ENCODE measurements at regions not wholly inside any gene's neighbourhood (a gene's known extent, or its start where the extent isn't known, plus 50 kb on each side); places are given as distances from the start of the nearest gene placed in this dataset.
"Not testable (repeated sequence)": the region's sequence is repeated elsewhere in the genome, so short reads cannot be mapped to it uniquely, and the experiment has no call there.

DNA sequence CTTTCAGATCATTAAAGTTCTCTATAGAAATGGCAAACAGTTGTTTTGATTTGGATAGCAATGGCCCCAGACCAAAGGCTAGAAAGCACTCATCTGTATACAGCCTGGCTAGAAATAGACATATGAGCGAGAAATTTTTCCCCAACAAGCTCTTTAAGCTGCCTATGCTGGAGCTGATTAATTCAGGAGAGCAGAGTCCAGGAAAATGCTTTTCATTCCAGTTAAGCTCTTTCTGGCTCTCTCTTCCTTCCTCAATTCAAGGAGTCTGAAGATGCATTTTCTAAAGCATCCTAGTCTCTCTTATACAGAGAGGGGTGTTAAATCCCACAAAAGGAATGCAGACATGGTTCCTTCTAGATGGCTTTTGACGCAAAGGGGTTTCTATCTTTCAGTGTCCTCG lies 141.7 kb upstream of the RAI2 start:
- no peak for DNase-seq

DNA sequence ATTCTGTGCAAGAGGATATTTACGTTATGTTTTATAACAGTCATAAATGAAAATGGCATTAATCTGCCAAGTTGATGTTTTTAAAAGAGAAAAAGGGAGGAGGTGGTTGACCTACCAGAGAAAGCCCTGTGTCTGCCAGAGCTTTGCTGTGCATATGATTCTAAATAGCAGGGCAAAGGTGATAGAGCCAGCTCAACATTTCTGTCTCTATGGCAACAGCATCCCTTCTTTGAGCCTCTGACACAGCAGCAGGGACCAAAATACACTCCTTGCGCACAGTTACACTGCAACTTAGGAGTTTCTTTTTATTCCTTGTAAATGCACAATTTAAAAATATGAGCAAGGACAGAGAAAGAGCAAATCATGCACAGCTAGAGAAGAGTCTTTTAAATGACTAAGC lies 133.3 kb upstream of the RAI2 start:
- no peak for DNase-seq

DNA sequence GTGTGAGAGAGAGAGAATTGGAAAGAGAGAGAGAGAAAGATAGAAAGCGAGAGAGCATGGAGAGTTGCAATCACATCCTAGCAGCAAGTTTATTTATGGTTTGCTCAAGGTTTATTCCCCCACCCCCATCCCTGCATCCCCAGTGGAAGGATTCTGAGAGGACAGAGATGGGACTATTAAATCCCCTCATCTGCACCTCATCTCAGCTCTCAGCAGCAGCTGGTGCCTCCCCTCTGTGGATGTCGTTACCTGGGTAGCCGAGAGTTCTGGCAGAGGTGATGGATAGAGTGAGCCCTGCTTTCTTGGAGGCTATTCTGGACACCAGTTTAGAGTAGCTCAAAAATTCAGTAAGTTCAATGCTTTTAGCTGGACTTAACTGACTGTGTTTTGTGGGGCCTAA lies 132.0 kb upstream of the RAI2 start:
- no peak for DNase-seq

DNA sequence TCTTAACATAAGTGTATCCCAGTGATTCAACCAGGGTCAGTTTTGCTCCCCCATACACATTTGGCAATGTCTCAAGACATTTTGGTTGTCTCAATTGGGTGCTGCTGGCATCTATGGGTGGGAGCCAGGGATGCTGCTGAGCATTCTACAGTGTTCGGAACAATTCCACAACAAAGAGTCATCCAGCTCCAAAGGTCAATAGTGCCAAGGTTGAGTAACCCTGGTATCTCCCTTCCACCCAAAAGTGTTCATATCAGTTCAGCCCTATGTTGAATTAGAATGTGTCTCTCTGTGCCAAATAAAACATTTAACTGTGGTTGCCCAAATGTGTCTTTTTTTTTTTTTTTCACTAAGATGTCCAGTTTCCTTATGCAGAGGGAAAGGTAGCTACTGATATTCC lies 129.4 kb upstream of the RAI2 start:
- DNase-seq: no peak

DNA sequence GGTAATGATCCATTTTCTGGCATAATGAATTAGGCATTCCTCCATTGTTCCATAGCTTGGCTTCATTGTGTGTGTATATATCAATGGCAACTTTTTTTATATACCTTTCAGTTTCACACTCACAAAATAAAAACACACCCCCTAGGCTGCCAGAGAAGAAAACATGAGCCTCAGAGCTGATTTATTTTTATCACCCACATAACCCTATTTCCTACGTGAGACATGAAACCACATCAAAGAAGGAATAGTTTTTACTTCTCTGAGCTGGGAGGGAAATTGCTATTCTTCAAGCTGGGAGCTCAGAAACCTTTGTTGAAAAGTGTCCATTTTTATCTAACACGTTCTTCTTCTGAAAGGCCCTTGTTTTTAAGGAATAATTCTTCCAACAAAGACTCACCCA lies 126.7 kb upstream of the RAI2 start:
- no peak for DNase-seq

DNA sequence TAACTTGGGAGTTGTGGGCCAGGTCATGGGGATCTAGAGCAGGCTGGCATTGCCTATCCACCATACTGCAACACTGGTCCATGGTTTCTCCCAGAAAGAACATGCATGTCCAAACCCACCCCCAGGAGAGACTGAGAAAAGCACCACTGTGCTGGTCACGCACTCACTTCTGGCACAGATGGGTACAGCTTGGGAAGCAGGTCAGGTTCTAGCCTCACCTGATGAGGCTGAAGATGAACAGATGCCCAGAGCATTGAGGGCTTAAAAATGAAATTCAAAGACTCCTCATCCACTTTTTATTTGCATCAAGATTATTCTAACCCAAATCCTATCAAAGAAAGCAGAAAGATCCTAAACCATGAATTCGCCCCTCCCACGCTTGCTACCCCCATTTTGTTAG lies 125.9 kb upstream of the RAI2 start:
- DNase-seq: no peak

DNA sequence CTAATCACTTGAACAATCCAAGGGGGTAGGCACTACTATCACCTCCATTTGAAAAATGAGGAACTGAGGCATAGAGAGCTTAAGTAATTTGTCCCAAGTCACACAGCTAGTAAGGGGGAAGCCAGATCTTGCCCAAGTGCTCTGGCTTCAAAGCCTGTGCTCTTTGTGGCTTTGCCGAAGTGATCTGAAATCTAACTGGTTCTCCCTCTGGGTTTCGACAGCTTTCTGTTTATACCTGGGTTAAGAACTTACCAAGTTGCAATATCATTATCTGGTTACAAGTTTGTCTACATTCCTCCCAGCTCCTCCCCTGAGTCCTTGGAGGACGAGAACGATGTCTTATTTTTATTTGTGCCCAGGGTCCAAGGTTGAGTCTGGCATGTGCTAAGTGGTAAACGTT lies 125.3 kb upstream of the RAI2 start:
- no peak for DNase-seq

DNA sequence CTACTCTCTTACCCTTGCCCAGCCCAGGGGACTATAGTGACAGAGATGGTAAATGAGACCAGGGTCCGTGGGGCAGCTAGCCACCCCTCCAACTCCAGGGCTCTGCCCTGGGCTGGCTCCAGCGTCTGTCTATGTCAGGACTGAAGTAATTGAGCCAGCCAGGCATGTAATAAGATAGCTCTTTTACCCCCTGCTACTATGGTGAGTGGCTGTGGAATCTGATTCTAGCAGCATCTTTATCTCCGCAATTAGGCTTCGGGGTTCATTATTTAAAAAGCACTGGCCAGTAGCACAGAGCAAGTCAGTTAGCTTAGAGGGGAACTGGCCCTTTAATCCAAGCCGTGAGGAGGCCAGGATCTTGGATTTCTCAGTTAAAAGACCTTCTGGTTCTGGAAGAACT lies 123.3 kb upstream of the RAI2 start:
- no peak for DNase-seq

DNA sequence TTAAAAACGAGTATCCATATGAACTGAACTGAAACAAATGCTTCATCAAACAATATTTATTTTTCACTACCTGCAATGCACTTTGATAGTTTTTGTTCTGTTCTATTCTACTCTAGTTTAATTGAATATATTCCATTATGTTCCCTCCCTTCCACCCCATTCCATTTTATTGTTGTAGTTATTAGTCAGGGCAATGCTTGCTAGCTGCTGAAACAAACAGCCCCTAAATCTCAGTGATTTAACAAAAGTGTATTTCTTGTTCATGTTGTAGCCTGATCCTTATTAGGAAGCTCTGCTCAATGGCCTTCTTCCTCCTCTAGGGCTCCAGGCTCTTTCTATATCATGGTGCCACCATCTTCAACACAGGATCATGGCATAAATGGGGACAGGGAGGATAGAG lies 122.3 kb upstream of the RAI2 start:
- DNase-seq: no peak

DNA sequence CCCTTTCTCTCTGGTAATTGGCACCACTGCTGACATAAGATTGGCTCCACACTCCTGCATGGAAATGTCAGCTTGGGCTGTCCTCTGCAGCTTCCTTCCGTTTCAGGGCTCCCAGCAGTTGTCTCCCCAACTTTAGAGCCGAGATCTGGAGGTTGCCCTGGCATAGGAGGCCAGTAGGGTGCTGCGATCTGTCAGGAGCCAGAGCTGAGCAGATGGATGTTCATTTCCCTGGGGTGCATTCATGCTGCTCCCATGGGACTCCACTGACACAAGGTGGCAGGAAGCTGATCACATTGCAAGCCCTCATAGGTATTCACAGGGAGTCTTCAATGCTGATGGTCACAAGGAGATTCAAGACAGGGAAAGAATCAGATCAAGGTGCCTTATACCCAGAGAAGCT lies 116.6 kb upstream of the RAI2 start:
- DNase-seq: no peak

DNA sequence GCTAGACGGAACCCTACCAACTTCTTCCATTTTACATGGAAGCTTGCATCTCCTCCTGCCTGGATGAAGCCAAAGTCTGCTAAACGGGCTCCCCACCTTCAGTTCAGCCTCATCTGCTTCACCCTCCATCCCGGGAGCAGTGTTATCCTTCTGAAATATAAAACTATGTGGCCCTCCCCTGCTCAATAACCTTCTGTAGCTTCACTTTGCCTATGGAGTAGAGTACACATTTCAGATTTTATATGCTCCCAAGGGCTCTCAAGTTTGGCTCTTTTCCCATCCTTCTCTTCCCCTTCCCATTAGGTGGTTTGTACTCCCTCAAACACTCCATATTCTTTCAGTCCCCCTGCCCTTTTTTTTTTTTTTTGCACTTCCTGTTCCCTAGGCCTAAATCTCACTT lies 115.9 kb upstream of the RAI2 start:
- DNase-seq: no peak

DNA sequence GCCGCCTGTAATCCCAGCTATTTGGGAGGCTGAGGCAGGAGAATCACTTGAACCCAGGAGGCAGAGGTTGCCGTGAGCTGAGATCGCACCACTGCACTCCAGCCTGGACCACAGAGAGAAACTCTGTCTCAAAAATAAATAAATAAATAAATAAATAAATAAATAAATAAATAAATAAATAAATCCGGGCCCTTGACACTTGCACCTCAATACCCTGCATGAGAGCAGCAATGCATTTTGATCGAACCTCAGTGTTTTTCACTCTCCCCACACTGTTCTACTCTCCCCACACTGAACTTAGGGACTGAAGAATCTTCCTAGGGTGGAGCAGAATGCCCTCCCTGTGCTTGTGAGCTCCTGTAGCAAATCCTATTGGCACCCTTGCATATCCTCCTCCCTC lies 114.3 kb upstream of the RAI2 start:
- not testable (repeated sequence) for DNase-seq

DNA sequence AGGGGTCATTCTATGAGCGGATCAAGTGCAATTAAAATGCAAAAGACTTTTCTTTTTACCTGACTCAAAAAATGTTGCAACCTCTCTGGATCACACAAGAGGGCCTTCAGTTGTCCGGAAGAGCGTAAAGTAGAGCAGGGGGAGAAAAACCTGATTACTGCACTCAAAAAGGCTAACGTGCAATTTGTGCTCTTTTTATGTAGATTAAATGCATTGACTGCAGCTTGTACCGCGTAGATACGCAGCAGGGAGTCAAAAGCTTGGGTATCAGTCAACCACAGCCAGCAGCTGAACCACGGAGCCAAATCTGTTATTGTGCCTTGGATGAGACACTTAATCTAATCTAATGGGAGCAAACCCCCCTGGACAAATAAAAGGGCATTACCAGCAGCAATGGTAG lies 107.3 kb upstream of the RAI2 start:
- no peak for DNase-seq

DNA sequence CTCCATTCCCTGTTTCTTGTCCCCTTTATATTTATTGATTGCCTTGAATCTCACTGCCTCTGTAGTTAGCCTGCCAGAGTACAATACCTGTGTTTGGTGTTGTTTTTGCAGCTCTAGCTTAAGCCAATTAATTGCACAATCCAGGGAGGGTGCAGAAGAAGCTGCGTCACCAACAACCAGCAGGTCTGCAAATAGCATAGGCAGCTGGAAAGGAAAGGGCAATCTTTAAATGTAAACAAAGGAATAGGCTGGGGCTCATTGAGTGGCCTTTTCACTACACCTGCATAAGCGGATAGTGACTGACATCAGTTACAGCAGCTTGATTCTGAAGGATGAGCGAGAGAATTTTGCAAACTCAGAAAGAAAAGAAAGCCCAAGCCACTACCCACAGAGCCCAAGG lies 106.8 kb upstream of the RAI2 start:
- DNase-seq: peak; percentile 45

DNA sequence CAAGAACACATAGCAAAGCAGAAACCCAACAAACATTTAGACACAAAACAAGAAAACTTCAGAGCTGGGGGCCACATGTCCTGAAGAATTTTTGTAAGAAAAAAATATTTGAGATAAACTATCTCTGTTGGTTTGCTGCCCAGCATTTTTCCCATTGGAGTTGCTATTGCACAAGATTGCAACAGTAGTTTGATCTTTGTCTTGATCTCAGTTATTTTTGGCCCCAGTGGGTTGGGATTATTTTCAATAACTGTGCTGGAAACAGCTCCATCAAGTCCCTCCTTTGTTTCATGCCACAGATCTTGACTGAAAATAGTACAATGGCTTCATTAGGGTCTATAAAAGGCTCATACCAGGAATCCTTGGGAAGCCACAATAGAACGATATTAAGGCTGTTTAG lies 103.8 kb upstream of the RAI2 start:
- DNase-seq: no peak

DNA sequence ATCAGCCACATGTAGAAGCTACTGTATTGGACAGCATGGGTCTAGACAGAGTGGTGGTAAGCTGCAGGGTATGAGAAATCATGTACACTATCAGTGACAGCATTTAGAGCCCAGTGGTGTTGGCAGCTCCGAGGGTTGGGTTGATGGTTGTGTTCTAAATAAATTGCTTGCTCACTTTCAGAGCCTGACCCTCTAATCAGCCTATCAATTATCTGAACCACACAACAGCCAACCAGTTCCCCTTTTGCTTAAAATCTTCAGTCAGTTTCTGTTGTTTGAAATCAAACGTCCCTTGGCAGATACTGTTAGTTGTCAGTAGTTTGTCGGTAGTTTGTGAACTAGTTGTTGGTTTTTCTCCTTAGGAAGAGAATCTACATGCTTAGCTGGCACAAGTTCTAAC lies 99.8 kb upstream of the RAI2 start:
- DNase-seq: no peak

DNA sequence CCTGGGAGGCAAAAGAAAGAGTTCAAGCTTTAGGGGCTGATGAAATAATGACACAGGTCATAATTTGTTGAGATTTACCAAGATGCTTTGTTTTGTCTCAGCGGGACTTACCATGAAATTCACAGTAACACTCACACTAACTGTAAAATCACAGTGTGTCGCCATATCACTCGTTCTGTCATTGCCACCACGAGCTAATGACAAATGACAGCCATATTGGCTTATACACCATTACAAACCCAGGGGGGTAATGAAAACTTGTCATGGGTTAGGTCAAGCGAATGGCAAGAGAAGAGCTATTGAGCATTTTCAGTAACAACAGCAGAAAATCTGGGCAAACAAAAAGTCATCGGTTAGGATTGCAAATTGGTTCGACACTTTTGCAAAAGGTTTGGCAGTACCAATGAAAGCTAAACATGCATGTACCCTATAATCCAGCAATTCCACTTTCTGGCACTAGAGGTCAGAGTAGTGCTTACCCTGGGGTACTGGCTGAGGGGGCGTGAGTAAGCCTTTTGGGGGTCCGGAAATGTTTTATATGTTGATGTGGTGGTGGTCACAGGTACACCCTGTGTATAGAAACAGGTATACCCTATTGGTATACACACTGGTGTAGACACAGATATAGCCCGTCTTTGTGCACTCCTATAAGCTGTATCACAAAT lies 83.9 kb upstream of the RAI2 start:
- no peak for DNase-seq

DNA sequence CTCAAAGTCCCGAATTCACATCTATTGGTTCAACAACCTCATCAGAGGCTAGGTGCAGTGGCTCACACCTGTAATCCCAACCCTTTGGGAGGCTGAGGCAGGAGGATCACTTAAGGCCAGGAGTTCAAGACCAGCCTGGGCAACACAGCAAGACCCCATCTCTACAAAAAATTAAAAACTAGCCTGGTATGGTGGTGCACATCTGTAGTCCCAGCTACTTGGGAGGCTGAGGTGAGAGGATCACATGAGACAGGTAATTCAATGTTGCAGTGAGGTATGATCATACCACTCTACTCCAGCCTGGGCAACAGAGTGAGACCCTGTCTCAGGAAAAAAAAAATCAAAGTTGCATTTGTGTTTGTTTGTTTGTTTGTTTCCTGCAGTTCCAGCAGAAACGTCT lies 80.1 kb upstream of the RAI2 start:
- DNase-seq: not testable (repeated sequence)

DNA sequence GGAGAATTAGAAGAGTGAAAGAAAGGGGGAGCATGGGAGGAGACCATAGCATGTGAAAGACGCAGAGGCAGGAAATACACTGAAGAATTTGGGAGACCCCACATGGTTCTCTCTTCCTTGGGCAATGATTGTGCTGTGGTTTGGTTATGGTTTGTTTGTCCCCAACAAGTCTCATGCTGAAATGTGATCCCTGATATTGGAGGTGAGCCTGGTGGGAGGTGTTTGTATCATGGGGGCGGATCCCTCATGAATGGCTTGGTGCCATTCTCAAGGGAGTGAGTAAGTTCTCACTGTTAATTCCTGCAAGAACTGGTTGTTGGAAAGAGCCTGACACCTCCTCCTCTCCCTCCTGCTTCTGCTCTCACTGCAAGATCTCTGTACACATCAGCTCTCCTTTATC lies 78.6 kb upstream of the RAI2 start:
- DNase-seq: no peak

DNA sequence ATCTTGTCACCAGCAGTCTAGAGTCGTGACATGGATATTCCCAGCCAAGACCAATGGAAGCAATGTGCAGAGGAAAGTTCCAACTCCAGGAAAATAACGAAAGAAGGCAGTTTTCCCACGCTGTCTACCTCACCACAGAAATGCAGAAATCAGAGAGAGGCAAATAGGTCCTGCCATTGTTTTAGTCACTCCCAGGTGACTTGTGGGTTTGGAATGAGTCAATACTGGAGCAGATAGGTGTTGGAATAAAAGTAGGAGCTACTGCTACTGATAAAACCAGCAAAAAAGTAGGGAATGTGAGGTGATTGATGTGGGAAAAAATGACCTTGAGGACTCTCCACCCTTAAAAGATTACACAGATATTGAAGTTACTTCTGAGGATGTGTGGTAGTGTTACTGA lies 72.8 kb upstream of the RAI2 start:
- DNase-seq: no peak

DNA sequence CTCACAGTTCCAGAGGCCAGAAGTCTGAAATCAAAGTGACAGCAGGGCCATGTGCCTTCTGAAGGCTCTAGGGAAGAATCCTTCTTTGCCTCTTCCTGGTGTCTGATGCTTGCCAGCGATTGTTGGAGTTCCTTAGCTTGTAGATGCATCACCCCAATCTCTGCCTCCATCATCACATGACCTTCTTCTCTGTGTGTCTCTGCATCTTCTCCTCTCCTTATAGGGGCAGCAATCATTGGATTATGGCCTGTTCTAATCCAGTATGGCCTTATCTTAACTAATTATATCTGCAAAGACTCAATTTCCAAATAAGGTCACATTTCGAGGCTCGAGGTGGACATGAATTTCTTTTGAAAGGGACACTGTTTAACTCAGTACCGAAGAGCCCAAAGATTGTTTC lies 71.7 kb upstream of the RAI2 start:
- DNase-seq: no peak

DNA sequence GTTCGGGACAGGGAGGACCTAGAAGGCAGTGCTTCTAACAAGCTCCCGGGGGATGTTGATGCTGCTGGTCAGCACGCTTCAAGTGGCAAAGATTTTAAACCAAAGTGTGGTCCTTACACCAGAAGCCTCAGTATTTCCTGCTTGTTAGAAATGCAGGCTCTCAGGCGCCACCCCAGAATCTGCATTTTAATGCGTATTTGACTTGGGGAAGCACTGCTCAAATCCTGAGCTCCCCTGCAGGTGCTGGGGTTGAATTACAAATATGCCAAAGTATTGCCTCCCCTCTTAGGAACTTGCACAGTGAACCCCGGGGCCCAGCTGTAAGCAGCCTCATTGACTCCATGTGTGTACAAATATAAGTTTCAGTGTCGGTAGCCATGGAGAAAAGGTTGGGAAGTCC lies 70.8 kb upstream of the RAI2 start:
- DNase-seq: no peak

DNA sequence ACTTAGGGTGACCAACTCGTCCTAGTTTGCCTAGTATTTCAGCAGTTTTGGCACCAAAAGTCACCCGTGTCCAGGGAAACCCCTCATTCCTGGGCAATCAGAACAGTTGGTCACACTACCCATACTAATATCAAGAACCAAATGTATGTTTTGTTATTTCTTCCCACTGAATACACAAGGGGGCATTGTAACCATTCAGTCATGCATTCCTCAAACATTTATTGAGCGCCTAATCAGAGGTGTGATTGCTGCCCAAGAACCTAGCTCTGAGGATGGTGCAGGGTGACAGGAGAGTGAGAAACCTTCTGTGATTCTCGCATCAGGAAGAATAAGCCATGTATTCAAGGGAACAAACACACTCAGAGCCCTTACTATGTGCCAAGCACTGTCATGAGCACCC lies 69.8 kb upstream of the RAI2 start:
- no peak for DNase-seq

DNA sequence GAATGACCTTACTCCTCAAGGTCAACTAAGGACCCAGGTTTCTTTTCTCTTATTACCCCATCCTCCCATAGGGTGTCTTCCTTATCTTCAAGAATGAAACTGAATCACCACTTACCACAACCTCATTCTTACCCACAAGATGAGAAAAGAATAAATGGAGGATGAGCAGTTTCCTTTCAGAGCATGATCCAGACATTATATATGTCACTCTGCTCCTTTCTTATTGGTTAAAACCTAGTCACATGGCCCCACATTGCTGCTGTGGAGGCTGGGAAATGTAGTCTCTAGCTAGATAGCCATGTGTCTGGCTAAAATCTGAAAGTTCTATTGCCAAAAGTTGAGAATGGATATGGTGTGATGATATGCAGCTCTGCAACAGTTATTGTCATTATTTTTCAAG lies 62.4 kb upstream of the RAI2 start:
- DNase-seq: no peak

DNA sequence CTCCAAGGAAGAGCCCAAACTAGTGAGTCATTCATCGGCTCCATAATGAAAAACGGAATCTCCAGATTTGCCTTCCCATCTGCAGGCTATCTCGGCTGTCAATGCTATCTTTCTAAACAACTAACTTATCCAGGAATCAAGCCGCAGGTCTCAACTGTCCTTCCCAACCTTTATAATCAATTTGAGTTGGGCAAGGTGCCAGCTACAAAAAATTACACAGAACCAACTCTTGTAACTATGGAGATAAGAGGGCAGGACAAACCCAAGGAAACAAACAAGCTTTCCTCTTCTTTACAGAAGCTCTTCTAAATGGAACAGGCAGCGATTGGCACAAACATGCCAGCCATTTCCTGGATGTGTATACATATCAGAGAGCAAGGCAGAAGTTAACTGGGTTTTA lies 61.2 kb upstream of the RAI2 start:
- no peak for DNase-seq

DNA sequence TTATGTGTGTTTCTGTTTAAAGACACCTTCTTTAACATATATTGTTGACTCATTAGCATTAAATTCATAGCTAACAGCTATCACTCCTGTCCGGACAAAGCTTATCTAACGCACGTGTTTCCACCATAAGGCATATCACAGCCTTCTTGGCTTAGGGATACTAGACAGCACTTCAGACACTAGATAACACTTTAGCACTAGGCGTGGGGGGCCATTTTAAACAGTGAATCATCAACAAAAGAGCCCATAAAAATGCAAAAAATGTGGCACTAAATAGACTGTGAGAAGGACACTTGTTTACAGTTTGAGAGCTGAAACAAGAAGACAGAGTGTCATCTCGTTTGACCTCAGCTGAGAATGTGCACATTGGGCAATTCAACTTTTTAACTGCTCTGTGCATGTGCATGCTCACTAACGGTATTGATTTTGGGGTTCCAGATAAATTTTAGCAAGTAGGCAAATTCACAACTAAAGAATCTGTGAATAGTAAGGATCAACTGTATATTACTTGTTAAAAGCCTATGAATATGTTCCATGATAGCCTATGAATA lies 58.9 kb upstream of the RAI2 start:
- no peak for DNase-seq
